OCI-LY1 (cell line): ENCODE measurements at regions not wholly inside any gene's neighbourhood (a gene's known extent, or its start where the extent isn't known, plus 50 kb on each side); places are given as distances from the start of the nearest gene placed in this dataset.

Experiments
- H2AFZ ChIP-seq: fragments of 200-600 bp; sonication (generic), shearing (Covaris generic); 2 replicates; pipeline ENCODE4 v1.6.0; 2014; ENCODE audit warnings: antibody characterized with exemption, mild to moderate bottlenecking, low read length
- H3F3A ChIP-seq: fragments of 200-600 bp; sonication (generic), shearing (Covaris generic); 2 replicates; pipeline ENCODE4 v1.6.0; 2014; ENCODE audit warnings: mild to moderate bottlenecking, antibody characterized with exemption, low read length, moderate library complexity; ENCODE audit not compliant: insufficient read depth
- H3K27ac ChIP-seq: fragments of 200-600 bp; sonication (generic); 2 replicates; pipeline ENCODE4 v1.5.1; 2014; ENCODE audit warnings: low read length, mixed run types, mild to moderate bottlenecking, low read depth; ENCODE audit not compliant: poor library complexity, severe bottlenecking
- H3K27me3 ChIP-seq: fragments of 200-600 bp; sonication (generic); 2 replicates; pipeline ENCODE4 v1.6.0; 2014; ENCODE audit warnings: antibody characterized with exemption, mild to moderate bottlenecking, low read length, moderate library complexity; ENCODE audit not compliant: insufficient read depth
- H3K36me3 ChIP-seq: fragments of 200-600 bp; sonication (generic); 2 replicates; pipeline ENCODE4 v1.6.1; 2014; ENCODE audit warnings: mild to moderate bottlenecking, antibody characterized with exemption, low read length, moderate library complexity, mixed read lengths; ENCODE audit not compliant: insufficient read depth
- H3K4me1 ChIP-seq: fragments of 200-600 bp; sonication (generic); 2 replicates; pipeline ENCODE4 v1.5.1; 2014; ENCODE audit warnings: mild to moderate bottlenecking, low read length, moderate library complexity; ENCODE audit not compliant: insufficient read depth, severe bottlenecking
- H3K4me2 ChIP-seq: fragments of 200-600 bp; sonication (generic), shearing (Covaris generic); 2 replicates; pipeline ENCODE4 v1.6.1; 2014; ENCODE audit warnings: low read length
- H3K4me3 ChIP-seq: fragments of 200-600 bp; sonication (generic); 2 replicates; pipeline ENCODE4 v1.5.1; 2014; ENCODE audit warnings: low read length, low read depth, mild to moderate bottlenecking, mixed read lengths; ENCODE audit not compliant: poor library complexity, severe bottlenecking
- H3K79me2 ChIP-seq: fragments of 200-600 bp; shearing (Covaris generic); 2 replicates; pipeline ENCODE4 v1.6.1; 2016; ENCODE audit warnings: mixed run types, low read length, mixed read lengths; ENCODE audit not compliant: insufficient read depth
- H3K9ac ChIP-seq: fragments of 200-600 bp; sonication (generic), shearing (Covaris generic); 2 replicates; pipeline ENCODE4 v1.6.1; 2014; ENCODE audit warnings: mild to moderate bottlenecking, low read length, mixed read lengths
- H3K9me2 ChIP-seq: fragments of 200-600 bp; sonication (generic), shearing (Covaris generic); 2 replicates; pipeline ENCODE4 v1.6.1; 2014; ENCODE audit warnings: low read depth, mild to moderate bottlenecking, low read length, mixed read lengths
- H3K9me3 ChIP-seq: fragments of 200-600 bp; shearing (Covaris generic); 2 replicates; pipeline ENCODE4 v1.6.1; 2014; ENCODE audit warnings: low read length, mixed read lengths
- H4K20me1 ChIP-seq: fragments of 200-600 bp; sonication (generic), shearing (Covaris generic); 2 replicates; pipeline ENCODE4 v1.6.0; 2016; ENCODE audit warnings: mild to moderate bottlenecking, low read length; ENCODE audit not compliant: insufficient read depth
- CTCF ChIP-seq: fragments of 200-600 bp; sonication (generic), shearing (Covaris generic); IDR thresholded peaks from 2 replicates; pipeline ENCODE4 v1.5.1; 2017; ENCODE audit warnings: mild to moderate bottlenecking, antibody characterized with exemption, low read length, moderate library complexity, mixed read lengths
- EZH2 ChIP-seq: fragments of 200-600 bp; sonication (generic), shearing (Covaris generic); IDR thresholded peaks from 2 replicates; pipeline ENCODE4 v1.8.0; 2017; ENCODE audit warnings: borderline replicate concordance, mixed run types, mild to moderate bottlenecking, antibody characterized with exemption, low read length, moderate library complexity, mixed read lengths

- H3K27me3 ChIP-seq = no peaks in the 10 kb centered on the region
- H3K4me2 ChIP-seq = no peak overlapping the region
- H3K9me3 ChIP-seq = no peaks in the 10 kb centered on the region
- H3K9ac ChIP-seq = no peak overlapping the region
- TF ChIP-seq CTCF (no peak), EZH2 (no peak)
- no peaks in the 10 kb centered on the region for H3K36me3 ChIP-seq
- H3K9me2 ChIP-seq = no peaks in the 10 kb centered on the region
- H2AFZ ChIP-seq = no peak overlapping the region
- H3F3A ChIP-seq = no peaks in the 10 kb centered on the region
- H3K4me1 ChIP-seq = no peaks in the 10 kb centered on the region
- no peaks in the 10 kb centered on the region for H4K20me1 ChIP-seq
- H3K79me2 ChIP-seq = no peaks in the 10 kb centered on the region
- no peak overlapping the region for H3K4me3 ChIP-seq
- no peak overlapping the region for H3K27ac ChIP-seq
These were observed 333.6 kb upstream of the TRPC7 start for GRCh38 chr5:136698970-136699369.

GRCh38 chr5:136694258-136694657 is 328.9 kb upstream of the TRPC7 start:
- Histone ChIP-seq H3K9ac (no peak overlapping the region), H3K9me3 (0 out of 2 replicates have a peak, but pooled peaks cover 3% of the 10 kb centered on the region), H3K4me3 (no peak overlapping the region), H3K4me1 (no peaks in the 10 kb centered on the region), H3K4me2 (no peak overlapping the region), H3K27ac (no peak overlapping the region), H3K36me3 (no peaks in the 10 kb centered on the region), H3K79me2 (no peaks in the 10 kb centered on the region), H3K9me2 (no peaks in the 10 kb centered on the region), H3F3A (no peaks in the 10 kb centered on the region), H3K27me3 (no peaks in the 10 kb centered on the region), H4K20me1 (no peaks in the 10 kb centered on the region), H2AFZ (no peak overlapping the region)
- TF ChIP-seq CTCF = no peak
- no peak for TF ChIP-seq EZH2

GRCh38 chr5:136689552-136689951 is 324.2 kb upstream of the TRPC7 start:
- Histone ChIP-seq H3K27me3 (no peaks in the 10 kb centered on the region), H3K9me2 (no peaks in the 10 kb centered on the region), H4K20me1 (no peaks in the 10 kb centered on the region), H3K27ac (no peak overlapping the region), H3K4me2 (no peak overlapping the region), H3K4me1 (no peaks in the 10 kb centered on the region), H2AFZ (no peak overlapping the region), H3K36me3 (no peaks in the 10 kb centered on the region), H3K9ac (no peak overlapping the region), H3K4me3 (no peak overlapping the region), H3K9me3 (0 out of 2 replicates have a peak, but pooled peaks cover 3% of the 10 kb centered on the region), H3K79me2 (no peaks in the 10 kb centered on the region), H3F3A (no peaks in the 10 kb centered on the region)
- TF ChIP-seq CTCF (no peak), EZH2 (no peak)
